ENCODE measurements at regions not wholly inside any gene's neighbourhood (a gene's known extent, or its start where the extent isn't known, plus 50 kb on each side); places are given as distances from the start of the nearest gene placed in this dataset.

DNA sequence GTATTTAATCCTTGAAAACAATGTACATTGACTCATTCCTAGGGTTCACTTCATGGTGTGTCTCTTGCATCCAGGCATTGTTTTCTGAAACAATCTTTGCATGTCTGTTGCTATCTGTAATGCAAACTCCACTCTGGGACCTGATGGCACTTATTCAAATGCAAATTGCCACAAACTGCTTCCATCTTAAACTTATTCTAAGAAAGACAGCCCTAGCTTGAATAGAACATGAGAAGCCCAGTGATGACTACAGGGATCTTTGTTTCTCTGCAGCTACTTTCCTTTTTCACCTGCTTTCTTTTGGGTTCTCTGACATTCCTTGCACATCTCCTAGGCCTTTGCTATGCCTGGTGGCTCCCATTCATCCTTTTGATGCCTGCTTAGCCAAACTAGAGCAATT is 827.0 kb downstream of the CDY2B start:
- DNase-seq (ENCODE audit: low spot score), result no peak
- no peaks in the 10 kb centered on the region for H3K27me3 ChIP-seq (replicated peaks; ENCODE audit: insufficient read depth)
- no peaks in the 10 kb centered on the region for H3K9me3 ChIP-seq
- no peak overlapping the region for H3K27ac ChIP-seq
- H3K36me3 ChIP-seq, result no peaks in the 10 kb centered on the region
- no peaks in the 10 kb centered on the region for H3K4me1 ChIP-seq (replicated peaks)
- no peak overlapping the region for H3K4me3 ChIP-seq
- TF ChIP-seq POLR2AphosphoS5 (IDR thresholded peaks at IDR 0.05), result no peak
- TF ChIP-seq, protein P1, sequence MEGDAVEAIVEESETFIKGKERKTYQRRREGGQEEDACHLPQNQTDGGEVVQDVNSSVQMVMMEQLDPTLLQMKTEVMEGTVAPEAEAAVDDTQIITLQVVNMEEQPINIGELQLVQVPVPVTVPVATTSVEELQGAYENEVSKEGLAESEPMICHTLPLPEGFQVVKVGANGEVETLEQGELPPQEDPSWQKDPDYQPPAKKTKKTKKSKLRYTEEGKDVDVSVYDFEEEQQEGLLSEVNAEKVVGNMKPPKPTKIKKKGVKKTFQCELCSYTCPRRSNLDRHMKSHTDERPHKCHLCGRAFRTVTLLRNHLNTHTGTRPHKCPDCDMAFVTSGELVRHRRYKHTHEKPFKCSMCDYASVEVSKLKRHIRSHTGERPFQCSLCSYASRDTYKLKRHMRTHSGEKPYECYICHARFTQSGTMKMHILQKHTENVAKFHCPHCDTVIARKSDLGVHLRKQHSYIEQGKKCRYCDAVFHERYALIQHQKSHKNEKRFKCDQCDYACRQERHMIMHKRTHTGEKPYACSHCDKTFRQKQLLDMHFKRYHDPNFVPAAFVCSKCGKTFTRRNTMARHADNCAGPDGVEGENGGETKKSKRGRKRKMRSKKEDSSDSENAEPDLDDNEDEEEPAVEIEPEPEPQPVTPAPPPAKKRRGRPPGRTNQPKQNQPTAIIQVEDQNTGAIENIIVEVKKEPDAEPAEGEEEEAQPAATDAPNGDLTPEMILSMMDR (IDR thresholded peaks at IDR 0.05), result no peak
- TF ChIP-seq POLR2A (IDR thresholded peaks at IDR 0.05), result no peak
- intact Hi-C loops (cut with DNase I), result no loop called here

DNA sequence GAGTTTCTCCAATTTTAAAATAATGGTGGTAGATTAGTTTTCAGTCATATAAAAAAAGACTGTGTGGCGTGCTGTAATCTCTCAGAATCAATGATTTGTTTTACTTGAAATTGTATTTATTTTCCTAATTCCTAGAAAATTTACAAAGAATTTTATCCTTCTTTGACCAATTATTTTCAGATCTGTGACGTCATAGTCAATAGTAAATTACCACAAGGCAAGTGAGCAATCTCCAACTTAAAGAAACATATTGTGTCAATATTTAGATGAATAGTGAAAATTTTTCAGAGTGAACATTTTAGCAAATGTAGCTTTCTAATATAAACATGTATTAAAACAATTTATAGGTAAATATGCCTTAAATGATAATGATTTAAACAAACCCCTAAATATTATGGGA is 829.6 kb downstream of the CDY2B start:
- intact Hi-C loops (cut with DNase I), result no loop called here
- no peak overlapping the region for H3K4me3 ChIP-seq
- no peaks in the 10 kb centered on the region for H3K36me3 ChIP-seq
- no peak overlapping the region for H3K27ac ChIP-seq
- H3K9me3 ChIP-seq, result no peaks in the 10 kb centered on the region
- DNase-seq (ENCODE audit: low spot score), result no peak
- 81% methylated on average over 2 of the region's 2 CpGs for WGBS
- no peak for TF ChIP-seq POLR2A (IDR thresholded peaks at IDR 0.05)
- TF ChIP-seq POLR2AphosphoS5 (IDR thresholded peaks at IDR 0.05), result no peak
- TF ChIP-seq, protein P1 (IDR thresholded peaks at IDR 0.05), result no peak
- no peaks in the 10 kb centered on the region for H3K27me3 ChIP-seq (replicated peaks; ENCODE audit: insufficient read depth)
- H3K4me1 ChIP-seq (replicated peaks), result no peaks in the 10 kb centered on the region

DNA sequence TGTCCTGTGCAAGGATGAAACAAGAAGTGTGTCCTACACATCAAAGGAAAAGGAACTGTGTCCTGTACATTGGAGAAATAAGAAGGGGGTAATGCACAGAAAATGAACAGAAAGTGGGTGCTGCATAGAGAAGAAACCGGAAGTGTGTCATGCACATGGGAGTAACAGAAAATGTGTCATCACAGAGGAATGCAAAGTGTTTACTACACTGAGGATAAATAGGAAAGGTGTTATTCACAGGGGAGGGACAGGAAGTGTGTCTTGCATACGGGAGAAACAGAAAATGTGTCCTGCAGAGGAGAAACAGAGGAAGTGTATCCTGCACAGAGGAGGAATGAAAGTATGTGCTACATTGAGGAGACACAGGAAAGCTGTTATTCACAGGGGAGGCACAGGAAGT is 834.9 kb downstream of the CDY2B start:
- Histone ChIP-seq H3K36me3 (no peaks in the 10 kb centered on the region), H3K27ac (no peak overlapping the region), H3K4me3 (no peak overlapping the region), H3K27me3 (replicated peaks; ENCODE audit: insufficient read depth) (no peaks in the 10 kb centered on the region), H3K9me3 (no peaks in the 10 kb centered on the region), H3K4me1 (replicated peaks) (no peaks in the 10 kb centered on the region)
- no peak for DNase-seq (ENCODE audit: low spot score)
- TF ChIP-seq POLR2A (IDR thresholded peaks at IDR 0.05), result no peak
- TF ChIP-seq POLR2AphosphoS5 (IDR thresholded peaks at IDR 0.05), result no peak
- TF ChIP-seq, protein P1 (IDR thresholded peaks at IDR 0.05), result no peak
- intact Hi-C loops (cut with DNase I), result no loop called here
- 80% methylated on average over 2 of the region's 2 CpGs for WGBS

DNA sequence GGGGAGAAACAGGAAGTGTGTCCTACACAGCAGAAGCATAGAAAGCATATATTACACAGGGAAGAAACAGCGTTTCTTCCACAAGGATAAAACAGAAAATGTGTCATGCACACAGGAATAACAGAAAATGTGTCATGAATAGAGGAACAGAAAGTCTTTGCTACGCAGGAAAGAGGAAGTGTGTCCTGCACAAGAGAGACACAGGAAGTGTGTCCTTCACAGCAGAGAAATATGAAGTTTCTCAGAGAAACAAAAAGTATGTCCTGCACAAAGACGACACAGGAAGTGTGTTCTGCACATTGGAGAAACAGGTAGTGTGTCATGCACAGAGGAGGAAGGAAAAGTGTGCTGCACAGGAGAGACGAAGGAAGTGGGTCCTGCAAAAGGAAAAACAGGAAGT is 835.3 kb downstream of the CDY2B start:
- no peak for TF ChIP-seq POLR2AphosphoS5 (IDR thresholded peaks at IDR 0.05)
- no peak for TF ChIP-seq POLR2A (IDR thresholded peaks at IDR 0.05)
- TF ChIP-seq, protein P1 (IDR thresholded peaks at IDR 0.05), result no peak
- Histone ChIP-seq H3K27ac (no peak overlapping the region), H3K4me1 (replicated peaks) (no peaks in the 10 kb centered on the region), H3K27me3 (replicated peaks; ENCODE audit: insufficient read depth) (no peaks in the 10 kb centered on the region), H3K36me3 (no peaks in the 10 kb centered on the region), H3K4me3 (no peak overlapping the region), H3K9me3 (no peaks in the 10 kb centered on the region)
- no peak for DNase-seq (ENCODE audit: low spot score)
- 80% methylated on average over 4 of the region's 4 CpGs for WGBS
- intact Hi-C loops (cut with DNase I), result no loop called here

DNA sequence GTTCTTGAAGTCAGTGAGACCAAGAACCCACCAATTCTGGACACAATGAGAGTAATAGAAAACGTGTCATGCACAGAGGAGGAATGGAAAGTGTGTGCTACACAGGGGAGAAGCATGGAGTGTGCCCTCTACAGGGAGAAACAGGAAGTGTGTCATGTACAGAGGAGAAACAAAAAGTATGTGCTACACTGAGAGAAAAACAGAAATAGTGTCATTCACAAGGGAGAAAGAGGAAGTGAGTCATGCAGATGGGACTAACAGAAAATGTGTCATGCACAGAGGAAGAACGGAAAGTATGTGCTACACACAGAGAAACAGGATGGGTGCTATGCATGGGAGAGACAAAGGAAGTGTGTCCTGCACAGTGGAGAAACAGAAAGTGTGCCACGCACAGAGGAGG is 835.7 kb downstream of the CDY2B start:
- Histone ChIP-seq H3K36me3 (no peaks in the 10 kb centered on the region), H3K4me1 (replicated peaks) (no peaks in the 10 kb centered on the region), H3K4me3 (no peak overlapping the region), H3K27ac (no peak overlapping the region), H3K27me3 (replicated peaks; ENCODE audit: insufficient read depth) (no peaks in the 10 kb centered on the region), H3K9me3 (no peaks in the 10 kb centered on the region)
- 50% methylated on average over 3 of the region's 3 CpGs for WGBS
- TF ChIP-seq POLR2AphosphoS5 (IDR thresholded peaks at IDR 0.05), result no peak
- no peak for TF ChIP-seq POLR2A (IDR thresholded peaks at IDR 0.05)
- TF ChIP-seq, protein P1 (IDR thresholded peaks at IDR 0.05), result no peak
- DNase-seq (ENCODE audit: low spot score), result no peak
- intact Hi-C loops (cut with DNase I), result no loop called here
